ENCODE measurements at regions not wholly inside any gene's neighbourhood (a gene's known extent, or its start where the extent isn't known, plus 50 kb on each side); places are given as distances from the start of the nearest gene placed in this dataset.
A peak's percentile ranks its signal among the peaks of the same experiment; 100 is the strongest.

- peaks cover 7% of the 10 kb centered on the region for H3K9me3 ChIP-seq
- H3K4me2 ChIP-seq, result no peak overlapping the region
- H4K20me1 ChIP-seq, result no peaks in the 10 kb centered on the region
- H3K36me3 ChIP-seq, result no peaks in the 10 kb centered on the region
- H3K4me3 ChIP-seq, result no peak overlapping the region
- no peaks in the 10 kb centered on the region for H3K4me1 ChIP-seq
- H3K9ac ChIP-seq, result no peak overlapping the region
- TF ChIP-seq Cebpa-rat (IDR thresholded peaks at IDR 0.05), result no peak
- H3K27ac ChIP-seq, result no peak overlapping the region
- H3K27me3 ChIP-seq, result no peaks in the 10 kb centered on the region
Observed at GRCh38 chr2:57798346-57798745, 248.3 kb upstream of the VRK2 start.

GRCh38 chr2:57802243-57802642 is 244.4 kb upstream of the VRK2 start:
- no peaks in the 10 kb centered on the region for H4K20me1 ChIP-seq
- TF ChIP-seq Cebpa-rat (IDR thresholded peaks at IDR 0.05), result no peak
- H3K27me3 ChIP-seq, result no peaks in the 10 kb centered on the region
- H3K4me1 ChIP-seq, result no peaks in the 10 kb centered on the region
- H3K27ac ChIP-seq, result no peak overlapping the region
- no peak overlapping the region for H3K4me2 ChIP-seq
- H3K36me3 ChIP-seq, result no peaks in the 10 kb centered on the region
- H3K9ac ChIP-seq, result no peak overlapping the region
- peaks cover 7% of the 10 kb centered on the region for H3K9me3 ChIP-seq
- H3K4me3 ChIP-seq, result no peak overlapping the region

GRCh38 chr2:57804971-57805370 is 241.6 kb upstream of the VRK2 start:
- no peaks in the 10 kb centered on the region for H3K9me3 ChIP-seq
- H3K9ac ChIP-seq, result no peak overlapping the region
- H3K4me1 ChIP-seq, result no peaks in the 10 kb centered on the region
- no peak overlapping the region for H3K4me3 ChIP-seq
- no peak for TF ChIP-seq Cebpa-rat (IDR thresholded peaks at IDR 0.05)
- H4K20me1 ChIP-seq, result no peaks in the 10 kb centered on the region
- H3K27me3 ChIP-seq, result no peaks in the 10 kb centered on the region
- no peak overlapping the region for H3K4me2 ChIP-seq
- no peak overlapping the region for H3K27ac ChIP-seq
- H3K36me3 ChIP-seq, result no peaks in the 10 kb centered on the region

- no peak overlapping the region for H3K4me3 ChIP-seq
- H3K9ac ChIP-seq, result no peak overlapping the region
- H3K27ac ChIP-seq, result no peak overlapping the region
- no peaks in the 10 kb centered on the region for H3K27me3 ChIP-seq
- no peak overlapping the region for H3K4me2 ChIP-seq
- no peaks in the 10 kb centered on the region for H3K4me1 ChIP-seq
- no peak for TF ChIP-seq Cebpa-rat (IDR thresholded peaks at IDR 0.05)
- H3K36me3 ChIP-seq, result no peaks in the 10 kb centered on the region
- H4K20me1 ChIP-seq, result no peaks in the 10 kb centered on the region
- H3K9me3 ChIP-seq, result no peaks in the 10 kb centered on the region
Observed at GRCh38 chr2:57806449-57806968, 240.1 kb upstream of the VRK2 start.

GRCh38 chr2:57809230-57809629 is 237.4 kb upstream of the VRK2 start:
- H3K4me1 ChIP-seq, result no peaks in the 10 kb centered on the region
- H3K9me3 ChIP-seq, result no peaks in the 10 kb centered on the region
- no peak overlapping the region for H3K9ac ChIP-seq
- no peak for TF ChIP-seq Cebpa-rat (IDR thresholded peaks at IDR 0.05)
- no peak overlapping the region for H3K4me2 ChIP-seq
- H4K20me1 ChIP-seq, result no peaks in the 10 kb centered on the region
- no peak overlapping the region for H3K4me3 ChIP-seq
- no peaks in the 10 kb centered on the region for H3K27me3 ChIP-seq
- no peak overlapping the region for H3K27ac ChIP-seq
- H3K36me3 ChIP-seq, result no peaks in the 10 kb centered on the region

- Histone ChIP-seq H3K4me3 (no peak overlapping the region), H3K9ac (no peak overlapping the region), H3K27ac (no peak overlapping the region), H3K4me2 (no peak overlapping the region), H4K20me1 (no peaks in the 10 kb centered on the region), H3K9me3 (no peaks in the 10 kb centered on the region), H3K4me1 (no peaks in the 10 kb centered on the region), H3K27me3 (no peaks in the 10 kb centered on the region), H3K36me3 (no peaks in the 10 kb centered on the region)
- no peak for TF ChIP-seq Cebpa-rat (IDR thresholded peaks at IDR 0.05)
Observed at GRCh38 chr2:57821088-57821487, 225.5 kb upstream of the VRK2 start.

GRCh38 chr2:57828221-57828620 is 218.4 kb upstream of the VRK2 start:
- H3K4me3 ChIP-seq, result no peak overlapping the region
- no peak overlapping the region for H3K4me2 ChIP-seq
- H4K20me1 ChIP-seq, result no peaks in the 10 kb centered on the region
- H3K27ac ChIP-seq, result no peak overlapping the region
- H3K4me1 ChIP-seq, result no peaks in the 10 kb centered on the region
- peaks cover 15% of the 10 kb centered on the region for H3K9me3 ChIP-seq
- H3K9ac ChIP-seq, result no peak overlapping the region
- no peaks in the 10 kb centered on the region for H3K27me3 ChIP-seq
- no peak for TF ChIP-seq Cebpa-rat (IDR thresholded peaks at IDR 0.05)
- H3K36me3 ChIP-seq, result no peaks in the 10 kb centered on the region

GRCh38 chr2:57834666-57835065 is 211.9 kb upstream of the VRK2 start:
- no peak for TF ChIP-seq Cebpa-rat (IDR thresholded peaks at IDR 0.05)
- no peaks in the 10 kb centered on the region for H3K27me3 ChIP-seq
- H3K36me3 ChIP-seq, result no peaks in the 10 kb centered on the region
- no peak overlapping the region for H3K4me3 ChIP-seq
- no peak overlapping the region for H3K9ac ChIP-seq
- H3K9me3 ChIP-seq, result no peaks in the 10 kb centered on the region
- no peak overlapping the region for H3K27ac ChIP-seq
- no peak overlapping the region for H3K4me2 ChIP-seq
- H4K20me1 ChIP-seq, result no peaks in the 10 kb centered on the region
- H3K4me1 ChIP-seq, result no peaks in the 10 kb centered on the region

GRCh38 chr2:57842531-57842930 is 204.1 kb upstream of the VRK2 start:
- no peak for TF ChIP-seq Cebpa-rat (IDR thresholded peaks at IDR 0.05)
- H3K27ac ChIP-seq, result no peak overlapping the region

GRCh38 chr2:57843158-57843557 is 203.4 kb upstream of the VRK2 start:
- Histone ChIP-seq H4K20me1 (no peaks in the 10 kb centered on the region), H3K4me3 (no peak overlapping the region), H3K9ac (no peak overlapping the region), H3K9me3 (peaks cover 7% of the 10 kb centered on the region; the same call in 1 of the 2 replicates), H3K4me2 (peak overlapping the region; percentile 62), H3K27ac (no peak overlapping the region), H3K36me3 (no peaks in the 10 kb centered on the region), H3K4me1 (peaks cover 27% of the 10 kb centered on the region), H3K27me3 (no peaks in the 10 kb centered on the region)
- no peak for TF ChIP-seq Cebpa-rat (IDR thresholded peaks at IDR 0.05)

More at GRCh38 chr2:57842531-57842930, 204.1 kb upstream of the VRK2 start:
- Histone ChIP-seq H3K4me1 (peaks cover 27% of the 10 kb centered on the region), H3K36me3 (no peaks in the 10 kb centered on the region), H3K27me3 (no peaks in the 10 kb centered on the region), H4K20me1 (no peaks in the 10 kb centered on the region), H3K9me3 (peaks cover 7% of the 10 kb centered on the region; the same call in 1 of the 2 replicates), H3K9ac (no peak overlapping the region), H3K4me3 (no peak overlapping the region), H3K4me2 (0 out of 2 replicates have a peak overlapping the region, but pooled peaks have one; percentile 62)

GRCh38 chr2:57848723-57849122 is 197.9 kb upstream of the VRK2 start:
- TF ChIP-seq Cebpa-rat (IDR thresholded peaks at IDR 0.05), result no peak
- Histone ChIP-seq H4K20me1 (no peaks in the 10 kb centered on the region), H3K27ac (no peak overlapping the region), H3K4me2 (no peak overlapping the region), H3K9ac (no peak overlapping the region), H3K9me3 (peaks cover 24% of the 10 kb centered on the region), H3K36me3 (no peaks in the 10 kb centered on the region), H3K4me3 (no peak overlapping the region), H3K4me1 (peaks cover 37% of the 10 kb centered on the region), H3K27me3 (no peaks in the 10 kb centered on the region)
